Progenitor cell of endocrine pancreas (in vitro differentiated cells): ENCODE measurements at regions not wholly inside any gene's neighbourhood (a gene's known extent, or its start where the extent isn't known, plus 50 kb on each side); places are given as distances from the start of the nearest gene placed in this dataset.

Source experiments
- DNase-seq: peaks from one replicate; pipeline ENCODE4 v3.0.0; 2021; ENCODE audit warnings: low spot score; ENCODE audit not compliant: unreplicated experiment
- H3K27ac Mint-ChIP-seq: 2 replicates; pipeline ENCODE4 v1.8.0; 2021; ENCODE audit warnings: mild to moderate bottlenecking, moderate library complexity, mixed read lengths
- H3K27me3 Mint-ChIP-seq: 2 replicates; pipeline ENCODE4 v1.8.0; 2021; ENCODE audit warnings: mixed read lengths
- H3K36me3 Mint-ChIP-seq: 2 replicates; pipeline ENCODE4 v1.8.0; 2022; ENCODE audit warnings: mixed read lengths; ENCODE audit not compliant: insufficient read depth
- H3K4me1 Mint-ChIP-seq: 2 replicates; pipeline ENCODE4 v1.8.0; 2021; ENCODE audit warnings: low read depth, mixed read lengths
- H3K4me3 Mint-ChIP-seq: 2 replicates; pipeline ENCODE4 v1.8.0; 2021; ENCODE audit warnings: low read depth, mild to moderate bottlenecking, moderate library complexity, mixed read lengths
- H3K9me3 Mint-ChIP-seq: 2 replicates; pipeline ENCODE4 v1.8.0; 2021; ENCODE audit warnings: low read depth, mixed read lengths
- CTCF ChIP-seq: fragments of 200-600 bp; sonication (generic); IDR thresholded peaks from one replicate; pipeline ENCODE4 v1.5.0; 2021; ENCODE audit warnings: antibody characterized with exemption, mild to moderate bottlenecking; ENCODE audit not compliant: unreplicated experiment

- no peaks in the 10 kb centered on the region for H3K27me3 Mint-ChIP-seq
- no peak for DNase-seq
- no peaks in the 10 kb centered on the region for H3K36me3 Mint-ChIP-seq
- no peaks in the 10 kb centered on the region for H3K9me3 Mint-ChIP-seq
- H3K27ac Mint-ChIP-seq, result no peak overlapping the region
- H3K4me3 Mint-ChIP-seq, result no peak overlapping the region
- no peak for TF ChIP-seq CTCF
- no peaks in the 10 kb centered on the region for H3K4me1 Mint-ChIP-seq
Measured at GRCh38 chr1:60751306-60751705, 331.1 kb upstream of the NFIA start.

GRCh38 chr1:60747353-60747752 is 335.0 kb upstream of the NFIA start:
- no peak for DNase-seq
- Mint-ChIP-seq H3K36me3 (no peaks in the 10 kb centered on the region), H3K27me3 (no peaks in the 10 kb centered on the region), H3K27ac (no peak overlapping the region), H3K4me1 (no peaks in the 10 kb centered on the region), H3K9me3 (no peaks in the 10 kb centered on the region), H3K4me3 (no peak overlapping the region)
- TF ChIP-seq CTCF, result no peak

- Mint-ChIP-seq H3K27ac (no peak overlapping the region), H3K4me1 (no peaks in the 10 kb centered on the region), H3K4me3 (no peak overlapping the region), H3K9me3 (no peaks in the 10 kb centered on the region), H3K36me3 (no peaks in the 10 kb centered on the region), H3K27me3 (no peaks in the 10 kb centered on the region)
- TF ChIP-seq CTCF, result no peak
- DNase-seq, result no peak
Measured at GRCh38 chr1:60746278-60746791, 336.0 kb upstream of the NFIA start.

- Mint-ChIP-seq H3K36me3 (no peaks in the 10 kb centered on the region), H3K27ac (no peak overlapping the region), H3K27me3 (no peaks in the 10 kb centered on the region), H3K4me3 (no peak overlapping the region), H3K4me1 (no peaks in the 10 kb centered on the region), H3K9me3 (no peaks in the 10 kb centered on the region)
- no peak for DNase-seq
- no peak for TF ChIP-seq CTCF
Measured at GRCh38 chr1:60745484-60745883, 336.9 kb upstream of the NFIA start.

- Mint-ChIP-seq H3K9me3 (no peaks in the 10 kb centered on the region), H3K36me3 (no peaks in the 10 kb centered on the region), H3K27me3 (no peaks in the 10 kb centered on the region), H3K27ac (no peak overlapping the region), H3K4me3 (no peak overlapping the region), H3K4me1 (no peaks in the 10 kb centered on the region)
- DNase-seq, result no peak
- no peak for TF ChIP-seq CTCF
Measured at GRCh38 chr1:60742339-60742738, 340.0 kb upstream of the NFIA start.
